SK-N-MC (cell line): ENCODE measurements at regions not wholly inside any gene's neighbourhood (a gene's known extent, or its start where the extent isn't known, plus 50 kb on each side); places are given as distances from the start of the nearest gene placed in this dataset.

Experiments
- EZH2 ChIP-seq: fragments of 200-600 bp; sonication (generic); IDR thresholded peaks from one replicate; pipeline ENCODE4 v1.6.1; 2017; ENCODE audit warnings: antibody characterized with exemption
- FOXP2 ChIP-seq: optimal IDR thresholded peaks from 2 replicates; pipeline ENCODE3; 2011; ENCODE audit warnings: mild to moderate bottlenecking, moderate library complexity; ENCODE audit not compliant: insufficient read depth; ENCODE audit errors: extremely low read length, control extremely low read depth
- POLR2AphosphoS5 ChIP-seq: IDR thresholded peaks from 2 replicates; pipeline ENCODE4 v1.6.1; 2012; ENCODE audit warnings: mild to moderate bottlenecking, low read depth, low read length, borderline replicate concordance

DNA sequence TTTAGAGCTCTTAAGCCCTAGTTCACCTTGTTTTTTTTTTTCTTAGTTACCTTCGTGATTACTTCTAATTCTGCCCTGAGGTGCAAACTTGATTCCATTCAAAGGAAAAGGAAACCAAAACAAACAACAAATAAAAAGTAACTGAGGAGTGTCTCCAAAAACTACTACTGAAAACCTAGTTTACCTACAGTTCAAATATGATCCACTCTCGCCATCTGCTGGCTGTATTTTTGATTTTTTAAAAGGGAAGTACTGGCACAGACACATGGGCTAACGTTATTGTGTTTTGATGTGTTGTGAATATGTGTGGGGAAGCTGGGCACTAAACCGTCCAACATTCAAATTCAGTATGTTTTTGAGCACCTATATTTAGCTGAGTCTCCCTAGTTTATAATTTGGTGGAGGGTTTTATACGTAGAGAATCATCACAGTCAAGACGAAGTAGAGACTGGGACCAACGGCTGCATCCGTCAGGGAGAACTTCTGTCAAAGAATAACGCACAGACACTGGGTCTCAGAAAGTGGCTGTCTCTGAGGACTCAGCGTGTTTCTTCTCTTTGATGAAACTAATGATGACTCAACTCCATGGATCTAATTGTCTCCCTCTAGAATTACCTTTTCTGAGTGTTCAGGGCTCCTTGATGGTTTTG is 373.5 kb upstream of the BTBD3 start:
- TF ChIP-seq EZH2 (no peak), POLR2AphosphoS5 (no peak), FOXP2 (no peak)
